Neural cell (in vitro differentiated cells): ENCODE measurements at regions not wholly inside any gene's neighbourhood (a gene's known extent, or its start where the extent isn't known, plus 50 kb on each side); places are given as distances from the start of the nearest gene placed in this dataset.
"Not testable (repeated sequence)": the region's sequence is repeated elsewhere in the genome, so short reads cannot be mapped to it uniquely, and the experiment has no call there.

Experiments
- H2AFZ ChIP-seq: fragments of 200-600, 300-800 bp; sonication (generic), shearing (Covaris generic); 2 replicates; pipeline ENCODE4 v1.6.0; 2014; ENCODE audit warnings: low read depth, mild to moderate bottlenecking, antibody characterized with exemption, low read length, moderate library complexity
- H3F3A ChIP-seq: fragments of 200-600 bp; shearing (Covaris generic); 2 replicates; pipeline ENCODE4 v1.6.1; 2016; ENCODE audit warnings: mild to moderate bottlenecking, moderate library complexity, mixed read lengths, antibody characterized with exemption, low read length; ENCODE audit not compliant: insufficient read depth, poor library complexity, severe bottlenecking
- H3K27ac ChIP-seq: fragments of 200-600, 300-800 bp; sonication (generic), shearing (Covaris generic); 2 replicates; pipeline ENCODE4 v1.5.1; 2014; ENCODE audit warnings: mild to moderate bottlenecking, low read length, moderate library complexity
- H3K27me3 ChIP-seq: fragments of 300-800, 200-600 bp; sonication (generic), shearing (Covaris generic); 2 replicates; pipeline ENCODE4 v1.6.0; 2014; ENCODE audit warnings: mild to moderate bottlenecking, low read depth, low read length, moderate library complexity; ENCODE audit not compliant: insufficient read depth
- H3K36me3 ChIP-seq: fragments of 300-800, 200-600 bp; sonication (generic), shearing (Covaris generic); 2 replicates; pipeline ENCODE4 v1.5.1; 2014; ENCODE audit warnings: mild to moderate bottlenecking, antibody characterized with exemption, low read length, moderate library complexity; ENCODE audit not compliant: insufficient read depth
- H3K4me2 ChIP-seq: fragments of 300-800, 200-600 bp; sonication (generic), shearing (Covaris generic); 2 replicates; pipeline ENCODE4 v1.6.0; 2014; ENCODE audit warnings: mild to moderate bottlenecking, low read length
- H3K4me3 ChIP-seq: fragments of 300-800, 200-600 bp; sonication (generic), shearing (Covaris generic); 2 replicates; pipeline ENCODE4 v1.5.1; 2014; ENCODE audit warnings: mild to moderate bottlenecking, low read length, moderate library complexity
- H3K79me2 ChIP-seq: fragments of 200-600 bp; shearing (Covaris generic); replicated peaks from 2 replicates; pipeline ENCODE4 v1.6.0; 2014; ENCODE audit warnings: mild to moderate bottlenecking, low read length, moderate library complexity; ENCODE audit not compliant: insufficient read depth
- H3K9ac ChIP-seq: fragments of 300-800, 200-600 bp; sonication (generic), shearing (Covaris generic); 2 replicates; pipeline ENCODE4 v1.6.1; 2016; ENCODE audit warnings: mild to moderate bottlenecking, low read length, mixed read lengths
- H3K9me2 ChIP-seq: fragments of 200-600 bp; shearing (Covaris generic); 2 replicates; pipeline ENCODE4 v1.6.1; 2016; ENCODE audit warnings: mild to moderate bottlenecking, low read length, mixed read lengths; ENCODE audit not compliant: insufficient read depth
- H3K9me3 ChIP-seq: fragments of 200-600, 300-800 bp; sonication (generic), shearing (Covaris generic); 2 replicates; pipeline ENCODE4 v1.6.1; 2016; ENCODE audit warnings: mild to moderate bottlenecking, mixed run types, low read length, moderate library complexity, mixed read lengths
- H4K20me1 ChIP-seq: fragments of 200-600 bp; shearing (Covaris generic); 2 replicates; pipeline ENCODE4 v1.6.1; 2016; ENCODE audit warnings: mild to moderate bottlenecking, mixed run types; ENCODE audit not compliant: insufficient read depth
- CTCF ChIP-seq: fragments of 450-650 bp; IDR thresholded peaks from 2 replicates; pipeline ENCODE4 v1.5.1; 2014; ENCODE audit warnings: antibody characterized with exemption, mild to moderate bottlenecking, moderate library complexity; ENCODE audit not compliant: poor library complexity, severe bottlenecking
- EP300 ChIP-seq: fragments of 450-650 bp; conservative IDR thresholded peaks from 2 replicates; pipeline ENCODE4 v1.6.1; 2014; ENCODE audit warnings: antibody characterized with exemption, mild to moderate bottlenecking, moderate library complexity; ENCODE audit not compliant: poor library complexity, severe bottlenecking
- EZH2 ChIP-seq: fragments of 200-600, 300-800 bp; shearing (Covaris generic), sonication (generic); IDR thresholded peaks from 2 replicates; pipeline ENCODE4 v1.6.1; 2014; ENCODE audit warnings: antibody characterized with exemption, low read length, borderline replicate concordance, mild to moderate bottlenecking; ENCODE audit not compliant: insufficient read depth, poor library complexity, severe bottlenecking
- MXI1 ChIP-seq: fragments of 450-650 bp; conservative IDR thresholded peaks from 2 replicates; pipeline ENCODE4 v1.6.1; 2014; ENCODE audit warnings: antibody characterized with exemption, mild to moderate bottlenecking; ENCODE audit not compliant: poor library complexity, severe bottlenecking
- POLR2AphosphoS5 ChIP-seq: IDR thresholded peaks from 2 replicates; pipeline ENCODE4 v1.6.1; 2012
- RAD21 ChIP-seq: fragments of 450-650 bp; conservative IDR thresholded peaks from 2 replicates; pipeline ENCODE4 v1.6.1; 2014; ENCODE audit warnings: antibody characterized with exemption, mild to moderate bottlenecking, moderate library complexity
- REST ChIP-seq: IDR thresholded peaks from 2 replicates; pipeline ENCODE4 v1.6.1; 2012; ENCODE audit warnings: borderline replicate concordance
- SMC3 ChIP-seq: fragments of 450-650 bp; conservative IDR thresholded peaks from 2 replicates; pipeline ENCODE4 v1.6.1; 2014; ENCODE audit warnings: antibody characterized with exemption, mild to moderate bottlenecking, moderate library complexity; ENCODE audit not compliant: poor library complexity
- TAF1 ChIP-seq: IDR thresholded peaks from 2 replicates; pipeline ENCODE4 v1.6.1; 2012; ENCODE audit warnings: low read depth

- no peaks in the 10 kb centered on the region for H3K27me3 ChIP-seq
- no peak overlapping the region for H3K27ac ChIP-seq
- H2AFZ ChIP-seq, result no peak overlapping the region
- H3K4me3 ChIP-seq, result no peak overlapping the region
- no peak overlapping the region for H3K9ac ChIP-seq
- H3K9me2 ChIP-seq, result no peaks in the 10 kb centered on the region
- H3K79me2 ChIP-seq, result no peaks in the 10 kb centered on the region
- no peaks in the 10 kb centered on the region for H3K36me3 ChIP-seq
- no peak for TF ChIP-seq SMC3
- TF ChIP-seq TAF1, result no peak
- no peak for TF ChIP-seq RAD21
- TF ChIP-seq REST, result no peak
- no peak for TF ChIP-seq EZH2
- TF ChIP-seq MXI1, result no peak
- no peak for TF ChIP-seq CTCF
- no peak for TF ChIP-seq EP300
- no peak for TF ChIP-seq POLR2AphosphoS5
- H4K20me1 ChIP-seq, result no peaks in the 10 kb centered on the region
- no peaks in the 10 kb centered on the region for H3K9me3 ChIP-seq
- no peaks in the 10 kb centered on the region for H3F3A ChIP-seq
- H3K4me2 ChIP-seq, result no peak overlapping the region
Measured at GRCh38 chr10:9452056-9452455, 1397.6 kb downstream of the GATA3 start.

GRCh38 chr10:9453871-9454270 is 1399.4 kb downstream of the GATA3 start:
- H3F3A ChIP-seq, H3K9ac ChIP-seq, H2AFZ ChIP-seq, H3K9me3 ChIP-seq, H3K27me3 ChIP-seq, H3K4me2 ChIP-seq, H3K27ac ChIP-seq, H3K4me3 ChIP-seq, H3K79me2 ChIP-seq, H4K20me1 ChIP-seq, H3K36me3 ChIP-seq, H3K9me2 ChIP-seq: not testable (repeated sequence)

- H3K27ac ChIP-seq, result no peak overlapping the region
- H3K36me3 ChIP-seq, result no peaks in the 10 kb centered on the region
- no peak overlapping the region for H3K4me2 ChIP-seq
- H2AFZ ChIP-seq, result no peak overlapping the region
- H3K9me3 ChIP-seq, result no peaks in the 10 kb centered on the region
- H3K9me2 ChIP-seq, result no peaks in the 10 kb centered on the region
- H3K9ac ChIP-seq, result no peak overlapping the region
- no peak overlapping the region for H3K4me3 ChIP-seq
- no peak for TF ChIP-seq POLR2AphosphoS5
- TF ChIP-seq CTCF, result no peak
- no peak for TF ChIP-seq EZH2
- no peak for TF ChIP-seq REST
- no peak for TF ChIP-seq RAD21
- TF ChIP-seq SMC3, result no peak
- TF ChIP-seq TAF1, result no peak
- TF ChIP-seq EP300, result no peak
- TF ChIP-seq MXI1, result no peak
- H4K20me1 ChIP-seq, result no peaks in the 10 kb centered on the region
- H3K27me3 ChIP-seq, result no peaks in the 10 kb centered on the region
- H3F3A ChIP-seq, result no peaks in the 10 kb centered on the region
- no peaks in the 10 kb centered on the region for H3K79me2 ChIP-seq
Measured at GRCh38 chr10:9469663-9470205, 1415.2 kb downstream of the GATA3 start.
